ENCODE measurements at regions not wholly inside any gene's neighbourhood (a gene's known extent, or its start where the extent isn't known, plus 50 kb on each side); places are given as distances from the start of the nearest gene placed in this dataset.
A peak's percentile ranks its signal among the peaks of the same experiment; 100 is the strongest.

DNA sequence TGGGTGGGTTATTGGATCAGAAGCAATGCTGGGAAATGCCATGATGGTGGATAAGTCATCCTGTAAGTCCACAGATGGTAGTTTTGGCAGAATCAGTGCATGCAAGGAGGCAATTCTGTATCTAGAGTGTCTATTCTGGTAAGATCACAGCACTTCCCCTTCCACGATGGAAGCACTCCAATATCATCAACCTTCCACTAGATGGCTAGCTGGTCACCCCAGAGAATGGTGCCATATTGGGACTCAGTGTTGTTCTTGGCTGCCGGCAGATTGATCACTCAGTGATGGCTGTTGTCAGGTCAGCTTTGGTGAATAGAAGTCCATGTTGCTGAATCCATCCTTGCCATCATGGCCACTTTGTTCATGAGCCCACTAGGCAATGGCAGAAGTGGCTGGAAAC is 553.5 kb downstream of the CSNK1G3 start:
- no peak overlapping the region for H4K5ac ChIP-seq (ENCODE audit: insufficient read length, low read depth, low read length)
- WGBS (ENCODE audit: extremely low coverage, insufficient read length, low lambda C conversion rate) = no CpG with 5 or more reads among the region's 2 CpGs
- no peaks in the 10 kb centered on the region for H3K4me1 ChIP-seq (ENCODE audit: insufficient read depth, low read length)
- no peaks in the 10 kb centered on the region for H4K20me1 ChIP-seq (ENCODE audit: control insufficient read depth, insufficient read depth, insufficient read length)
- H3K4me2 ChIP-seq (ENCODE audit: insufficient read depth, insufficient read length, low read length) = no peak overlapping the region
- H3K23ac ChIP-seq (ENCODE audit: insufficient read length, low read depth, low read length) = no peak overlapping the region
- no peaks in the 10 kb centered on the region for H3K27me3 Mint-ChIP-seq (ENCODE audit: low read depth)
- TF ChIP-seq, protein P1, sequence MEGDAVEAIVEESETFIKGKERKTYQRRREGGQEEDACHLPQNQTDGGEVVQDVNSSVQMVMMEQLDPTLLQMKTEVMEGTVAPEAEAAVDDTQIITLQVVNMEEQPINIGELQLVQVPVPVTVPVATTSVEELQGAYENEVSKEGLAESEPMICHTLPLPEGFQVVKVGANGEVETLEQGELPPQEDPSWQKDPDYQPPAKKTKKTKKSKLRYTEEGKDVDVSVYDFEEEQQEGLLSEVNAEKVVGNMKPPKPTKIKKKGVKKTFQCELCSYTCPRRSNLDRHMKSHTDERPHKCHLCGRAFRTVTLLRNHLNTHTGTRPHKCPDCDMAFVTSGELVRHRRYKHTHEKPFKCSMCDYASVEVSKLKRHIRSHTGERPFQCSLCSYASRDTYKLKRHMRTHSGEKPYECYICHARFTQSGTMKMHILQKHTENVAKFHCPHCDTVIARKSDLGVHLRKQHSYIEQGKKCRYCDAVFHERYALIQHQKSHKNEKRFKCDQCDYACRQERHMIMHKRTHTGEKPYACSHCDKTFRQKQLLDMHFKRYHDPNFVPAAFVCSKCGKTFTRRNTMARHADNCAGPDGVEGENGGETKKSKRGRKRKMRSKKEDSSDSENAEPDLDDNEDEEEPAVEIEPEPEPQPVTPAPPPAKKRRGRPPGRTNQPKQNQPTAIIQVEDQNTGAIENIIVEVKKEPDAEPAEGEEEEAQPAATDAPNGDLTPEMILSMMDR (conservative IDR thresholded peaks at IDR 0.05) = peak; percentile 17; the same call in 1 of the 3 replicates
- H3K79me2 ChIP-seq (ENCODE audit: insufficient read depth, low read length) = no peaks in the 10 kb centered on the region
- peaks cover 5 to 8% of the 10 kb centered on the region in 2 experiments; a peak in 4 of 5 replicates for H3K9me3 Mint-ChIP-seq
- no peak overlapping the region for H3K18ac ChIP-seq (ENCODE audit: insufficient read length, low read depth, low read length)
- H3T11ph ChIP-seq (ENCODE audit: low read length) = no peak overlapping the region
- H3K4me3 Mint-ChIP-seq = no peak overlapping the region
- H3K27me3 ChIP-seq (ENCODE audit: insufficient read depth, low read length) = no peaks in the 10 kb centered on the region
- H3K9me3 ChIP-seq (ENCODE audit: control insufficient read depth, low read depth, low read length) = no peaks in the 10 kb centered on the region
- H3K4ac ChIP-seq (ENCODE audit: low read depth, low read length) = no peak overlapping the region
- H3K9ac ChIP-seq (ENCODE audit: extremely low read depth, insufficient read length, low read length) = no peak overlapping the region
- no peaks in the 10 kb centered on the region for H3K23me2 ChIP-seq (ENCODE audit: insufficient read length, low read depth, low read length, poor library complexity, severe bottlenecking)
- H3K14ac ChIP-seq (ENCODE audit: insufficient read depth, low read length) = no peak overlapping the region
- no peak overlapping the region for H2AK5ac ChIP-seq (ENCODE audit: insufficient read length, low read length)
- peaks cover 0 to 6% (median 3%) of the 10 kb centered on the region in 3 experiments; a peak in 3 of 7 replicates for H3K36me3 Mint-ChIP-seq (ENCODE audit: insufficient read depth in 1 of 3, low read depth in 3 of 3)
- H2BK120ac ChIP-seq (ENCODE audit: low read depth, low read length, poor library complexity, severe bottlenecking) = no peak overlapping the region
- no peak overlapping the region for H2BK15ac ChIP-seq (ENCODE audit: low read depth, low read length)
- H3K27ac ChIP-seq (ENCODE audit: insufficient read length, low read depth, low read length) = no peak overlapping the region
- H3K56ac ChIP-seq (ENCODE audit: insufficient read length, low read depth, low read length) = no peak overlapping the region
- no peak overlapping the region for H2BK20ac ChIP-seq (ENCODE audit: low read depth, low read length, poor library complexity, severe bottlenecking)
- no peak overlapping the region for H4K91ac ChIP-seq (ENCODE audit: insufficient read length, low read depth, low read length)
- H4K8ac ChIP-seq (replicated peaks; ENCODE audit: insufficient read length, low read depth, low read length) = no peak overlapping the region
- no peak for DNase-seq
- H2BK5ac ChIP-seq (ENCODE audit: insufficient read length, low read length) = no peak overlapping the region
- H3K79me1 ChIP-seq (ENCODE audit: insufficient read depth, low read depth, low read length, poor library complexity, severe bottlenecking) = no peaks in the 10 kb centered on the region
- no peak overlapping the region for H2BK12ac ChIP-seq (ENCODE audit: insufficient read length, low read depth, low read length)
- H3K4me1 Mint-ChIP-seq = no peaks in the 10 kb centered on the region
- no peak overlapping the region for H2AFZ ChIP-seq (ENCODE audit: low read length)
- H3K27ac Mint-ChIP-seq = no peak overlapping the region
